Peyer's patch (tissue), 4 donors: ENCODE measurements at regions not wholly inside any gene's neighbourhood (a gene's known extent, or its start where the extent isn't known, plus 50 kb on each side); places are given as distances from the start of the nearest gene placed in this dataset.

Experiments
- CTCF ChIP-seq, 6 experiments: fragments of 450-650 bp in 4 of 6; fragments of 200-600 bp in 2 of 6; sonication (generic) in 1 of 6; IDR thresholded peaks; one replicate each; pipeline ENCODE4 v1.5.1; 2017 to 2019; ENCODE audit warnings: antibody characterized with exemption in 6 of 6, mild to moderate bottlenecking in 3 of 6, moderate library complexity in 1 of 6
- POLR2A ChIP-seq, 2 donors: fragments of 450-650 bp; IDR thresholded peaks; one replicate each; pipeline ENCODE4 v1.5.1; 2017; ENCODE audit warnings: antibody characterized with exemption in 2 of 2, mild to moderate bottlenecking in 2 of 2, moderate library complexity in 2 of 2

GRCh38 chr4:81577392-81577791, 105.7 kb upstream of the RASGEF1B start:
- TF ChIP-seq CTCF (IDR thresholded peaks at IDR 0.05) (no peak), POLR2A (IDR thresholded peaks at IDR 0.05) (no peak)
